GM21367 (cell line): ENCODE measurements at regions not wholly inside any gene's neighbourhood (a gene's known extent, or its start where the extent isn't known, plus 50 kb on each side); places are given as distances from the start of the nearest gene placed in this dataset.

Source experiments
- ATAC-seq: cut with Tn5 transposase; IDR thresholded peaks from one replicate; pipeline ENCODE4 v1.9.1; 2021; ENCODE audit not compliant: unreplicated experiment

- no peak for ATAC-seq
Observed at GRCh38 chr2:116645155-116645554, 1169.3 kb upstream of the DDX18 start.

GRCh38 chr2:116668691-116669090, 1145.8 kb upstream of the DDX18 start:
- no peak for ATAC-seq

- ATAC-seq: no peak
Observed at GRCh38 chr2:116669782-116670181, 1144.7 kb upstream of the DDX18 start.

- ATAC-seq: no peak
Observed at GRCh38 chr2:116674188-116674587, 1140.3 kb upstream of the DDX18 start.

- no peak for ATAC-seq
Observed at GRCh38 chr2:116676776-116677175, 1137.7 kb upstream of the DDX18 start.

GRCh38 chr2:116680256-116680936, 1134.1 kb upstream of the DDX18 start:
- ATAC-seq: no peak

GRCh38 chr2:116687371-116687770, 1127.1 kb upstream of the DDX18 start:
- no peak for ATAC-seq

GRCh38 chr2:116692988-116693387, 1121.5 kb upstream of the DDX18 start:
- no peak for ATAC-seq

- no peak for ATAC-seq
Observed at GRCh38 chr2:116696223-116696622, 1118.3 kb upstream of the DDX18 start.

GRCh38 chr2:116696903-116697302, 1117.6 kb upstream of the DDX18 start:
- no peak for ATAC-seq

GRCh38 chr2:116706396-116706795, 1108.1 kb upstream of the DDX18 start:
- no peak for ATAC-seq

- ATAC-seq: no peak
Observed at GRCh38 chr2:116716038-116716437, 1098.5 kb upstream of the DDX18 start.

- ATAC-seq: no peak
Observed at GRCh38 chr2:116716444-116716843, 1098.0 kb upstream of the DDX18 start.

GRCh38 chr2:116717832-116718231, 1096.7 kb upstream of the DDX18 start:
- no peak for ATAC-seq

GRCh38 chr2:116718451-116718850, 1096.0 kb upstream of the DDX18 start:
- ATAC-seq: no peak

GRCh38 chr2:116719836-116720235, 1094.7 kb upstream of the DDX18 start:
- ATAC-seq: no peak

GRCh38 chr2:116724550-116724949, 1089.9 kb upstream of the DDX18 start:
- no peak for ATAC-seq

GRCh38 chr2:116732322-116732721, 1082.2 kb upstream of the DDX18 start:
- ATAC-seq: no peak

- ATAC-seq: no peak
Observed at GRCh38 chr2:116733699-116734098, 1080.8 kb upstream of the DDX18 start.

GRCh38 chr2:116737951-116738350, 1076.5 kb upstream of the DDX18 start:
- ATAC-seq: no peak

GRCh38 chr2:116747103-116747502, 1067.4 kb upstream of the DDX18 start:
- ATAC-seq: no peak

- no peak for ATAC-seq
Observed at GRCh38 chr2:116749994-116750393, 1064.5 kb upstream of the DDX18 start.

- no peak for ATAC-seq
Observed at GRCh38 chr2:116754381-116755101, 1060.0 kb upstream of the DDX18 start.
